Amniotic stem cell (primary cell): ENCODE measurements at regions not wholly inside any gene's neighbourhood (a gene's known extent, or its start where the extent isn't known, plus 50 kb on each side); places are given as distances from the start of the nearest gene placed in this dataset.
"Not testable (repeated sequence)": the region's sequence is repeated elsewhere in the genome, so short reads cannot be mapped to it uniquely, and the experiment has no call there.

ENCODE experiments used
- DNase-seq: peaks from one replicate; lab custom pipeline; 2025; lab: John Stamatoyannopoulos, UW

GRCh38 chr10:108962172-108962571, 961.1 kb downstream of the XPNPEP1 start:
- no peak for DNase-seq

- no peak for DNase-seq
Observed at GRCh38 chr10:108957681-108958080, 965.6 kb downstream of the XPNPEP1 start.

GRCh38 chr10:108956149-108956548, 967.2 kb downstream of the XPNPEP1 start:
- no peak for DNase-seq

- DNase-seq, result not testable (repeated sequence)
Observed at GRCh38 chr10:108920029-108920428, 1003.3 kb downstream of the XPNPEP1 start.

DNA sequence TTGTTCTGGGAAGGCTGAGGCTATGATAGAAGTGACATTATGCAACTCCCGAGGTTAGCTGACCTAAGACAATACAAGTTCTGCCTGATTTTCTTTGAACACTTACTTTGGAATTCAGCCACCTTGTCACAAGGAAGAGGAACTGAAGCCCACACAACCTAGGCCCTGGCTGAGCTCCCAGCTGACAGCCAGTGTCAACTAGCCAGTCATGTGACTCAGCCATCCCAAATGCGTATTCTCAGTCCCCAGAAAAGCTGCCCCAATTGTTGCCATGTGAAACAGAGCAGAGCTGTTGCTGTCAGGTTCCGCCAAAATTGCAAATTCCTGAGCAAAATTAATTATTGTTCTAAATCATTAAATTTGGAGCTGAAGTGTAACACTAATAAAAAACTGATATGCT, 1010.0 kb downstream of the XPNPEP1 start:
- no peak for DNase-seq

GRCh38 chr10:108911814-108912541, 1011.3 kb downstream of the XPNPEP1 start:
- DNase-seq, result peak; percentile 2

GRCh38 chr10:108908096-108908495, 1015.2 kb downstream of the XPNPEP1 start:
- DNase-seq, result no peak

DNA sequence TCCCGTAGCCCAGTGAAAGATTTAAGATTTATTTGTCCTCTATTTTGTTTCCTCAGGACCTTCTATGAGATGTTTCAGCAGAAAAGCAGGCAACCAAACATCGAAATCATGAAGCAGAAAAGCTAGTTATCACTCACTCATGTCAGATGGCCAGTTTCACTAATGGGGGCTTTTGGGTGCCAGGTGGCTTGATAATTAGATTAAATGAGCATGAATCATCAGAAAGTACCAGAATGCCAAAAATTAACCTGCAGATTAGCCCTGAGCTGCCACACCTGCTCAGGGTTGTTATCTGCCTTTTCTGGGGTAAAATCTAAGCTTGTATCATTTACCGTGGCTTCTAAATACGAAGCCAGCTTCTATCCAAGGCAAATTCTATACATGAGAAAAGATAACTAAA, 1017.5 kb downstream of the XPNPEP1 start:
- DNase-seq, result no peak

- DNase-seq, result no peak
Observed at GRCh38 chr10:108905171-108905570, 1018.1 kb downstream of the XPNPEP1 start.

- no peak for DNase-seq
Observed at GRCh38 chr10:108904163-108904838, 1019.0 kb downstream of the XPNPEP1 start.

GRCh38 chr10:108902619-108903285, 1020.6 kb downstream of the XPNPEP1 start:
- DNase-seq, result no peak

DNA sequence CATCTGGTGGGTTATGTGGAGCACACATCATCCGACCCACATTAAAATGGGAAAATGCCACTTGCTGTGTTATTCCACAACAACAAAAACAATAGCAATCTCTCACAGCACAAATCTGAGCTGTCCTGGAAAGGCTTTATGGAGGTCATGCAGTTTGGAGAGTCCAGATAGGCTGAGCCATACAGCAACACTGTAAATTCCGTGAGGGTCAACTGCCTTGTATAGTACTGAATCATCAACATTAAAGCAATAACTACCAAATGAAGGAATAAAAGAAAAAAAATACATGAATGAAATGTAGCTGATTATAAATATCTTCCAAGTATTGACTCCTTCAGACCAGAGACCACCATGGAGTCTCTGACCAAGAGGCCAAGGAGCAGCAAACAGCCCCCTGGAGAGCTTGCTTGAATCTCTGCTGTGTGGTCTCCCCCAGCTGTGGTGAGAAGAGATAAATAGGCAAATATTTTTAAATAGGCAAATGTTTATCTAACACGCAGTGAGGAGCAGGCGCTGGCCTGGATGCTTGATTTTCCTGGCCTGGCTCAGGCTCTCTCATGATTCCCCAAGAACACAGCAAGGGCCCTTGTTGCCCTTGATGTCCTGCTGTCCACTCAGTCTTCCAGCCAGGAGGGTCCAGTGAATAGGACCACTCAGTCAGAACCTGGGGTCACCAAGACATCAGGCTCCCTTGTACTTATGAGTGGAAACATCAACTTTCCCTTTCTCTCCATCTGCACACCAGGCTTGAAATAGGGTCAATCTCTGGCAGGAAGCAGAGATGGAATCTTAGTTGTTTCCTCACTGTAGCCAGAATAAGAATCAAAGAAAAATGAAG, 1021.3 kb downstream of the XPNPEP1 start:
- DNase-seq, result no peak

- no peak for DNase-seq
Observed at GRCh38 chr10:108899670-108900069, 1023.6 kb downstream of the XPNPEP1 start.

- DNase-seq, result no peak
Observed at GRCh38 chr10:108894402-108895301, 1028.7 kb downstream of the XPNPEP1 start.

GRCh38 chr10:108877095-108877561, 1046.2 kb downstream of the XPNPEP1 start:
- DNase-seq, result no peak

GRCh38 chr10:108872854-108873253, 1050.5 kb downstream of the XPNPEP1 start:
- no peak for DNase-seq

DNA sequence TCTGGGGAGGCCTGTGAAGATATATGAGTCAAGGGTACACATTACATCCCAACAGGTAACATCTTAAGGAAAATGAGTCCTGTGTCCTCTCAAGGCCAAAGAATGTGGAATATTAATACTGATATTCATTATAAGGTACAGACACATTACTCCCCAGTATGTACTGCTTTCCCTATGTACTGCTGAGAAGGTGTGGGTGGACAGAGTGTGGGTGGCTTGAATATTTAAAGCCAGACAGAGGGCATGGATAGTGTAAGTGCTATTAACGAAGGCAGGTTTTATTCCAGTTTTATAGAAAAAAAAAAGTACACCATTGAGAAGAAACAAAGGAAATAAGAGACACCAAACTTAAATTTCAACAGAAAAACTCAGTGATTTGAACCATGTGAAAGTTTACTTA, 1054.4 kb downstream of the XPNPEP1 start:
- DNase-seq, result no peak

- DNase-seq, result no peak
Observed at GRCh38 chr10:108862676-108863350, 1060.5 kb downstream of the XPNPEP1 start.

DNA sequence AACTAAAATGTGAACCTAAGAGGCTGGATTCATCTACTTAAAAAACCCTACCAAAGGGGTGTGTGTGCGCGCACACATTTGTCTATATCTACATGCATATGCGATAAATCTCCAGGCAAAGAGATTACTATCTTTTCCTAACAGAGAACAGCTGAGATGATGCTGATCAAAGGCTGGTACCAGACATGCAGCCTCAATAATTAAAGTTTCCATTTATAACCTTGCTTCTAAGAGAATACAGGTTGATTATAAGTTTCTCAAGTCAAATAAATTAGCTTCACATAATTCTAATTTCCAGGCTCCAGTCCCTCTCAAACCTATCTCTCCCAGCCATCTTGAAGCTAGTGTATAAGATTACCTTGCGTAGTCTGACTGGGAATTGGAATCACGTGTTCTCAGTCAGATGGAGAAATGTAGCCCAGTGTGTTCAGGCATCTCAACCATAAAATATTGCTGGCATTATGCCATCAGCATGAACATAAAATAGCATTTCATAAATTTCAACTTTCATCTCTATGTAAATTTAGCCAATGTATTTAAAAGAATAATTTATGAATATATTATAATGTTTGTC, 1062.0 kb downstream of the XPNPEP1 start:
- no peak for DNase-seq

GRCh38 chr10:108852211-108852610, 1071.1 kb downstream of the XPNPEP1 start:
- no peak for DNase-seq
